ENCODE measurements at regions not wholly inside any gene's neighbourhood (a gene's known extent, or its start where the extent isn't known, plus 50 kb on each side); places are given as distances from the start of the nearest gene placed in this dataset.
A peak's percentile ranks its signal among the peaks of the same experiment; 100 is the strongest.

- TF ChIP-seq, protein P1, sequence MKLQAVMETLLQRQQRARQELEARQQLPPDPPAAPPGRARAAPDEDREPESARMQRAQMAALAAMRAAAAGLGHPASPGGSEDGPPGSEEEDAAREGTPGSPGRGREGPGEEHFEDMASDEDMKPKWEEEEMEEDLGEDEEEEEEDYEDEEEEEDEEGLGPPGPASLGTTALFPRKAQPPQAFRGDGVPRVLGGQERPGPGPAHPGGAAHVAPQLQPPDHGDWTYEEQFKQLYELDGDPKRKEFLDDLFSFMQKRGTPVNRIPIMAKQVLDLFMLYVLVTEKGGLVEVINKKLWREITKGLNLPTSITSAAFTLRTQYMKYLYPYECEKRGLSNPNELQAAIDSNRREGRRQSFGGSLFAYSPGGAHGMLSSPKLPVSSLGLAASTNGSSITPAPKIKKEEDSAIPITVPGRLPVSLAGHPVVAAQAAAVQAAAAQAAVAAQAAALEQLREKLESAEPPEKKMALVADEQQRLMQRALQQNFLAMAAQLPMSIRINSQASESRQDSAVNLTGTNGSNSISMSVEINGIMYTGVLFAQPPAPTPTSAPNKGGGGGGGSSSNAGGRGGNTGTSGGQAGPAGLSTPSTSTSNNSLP (IDR thresholded peaks at IDR 0.05; ENCODE audit: low read depth, low read length) = no peak
- no peak for TF ChIP-seq GLI4 (CRISPR knock-in tag; IDR thresholded peaks at IDR 0.05; ENCODE audit: borderline replicate concordance)
- TF ChIP-seq, protein P2, sequence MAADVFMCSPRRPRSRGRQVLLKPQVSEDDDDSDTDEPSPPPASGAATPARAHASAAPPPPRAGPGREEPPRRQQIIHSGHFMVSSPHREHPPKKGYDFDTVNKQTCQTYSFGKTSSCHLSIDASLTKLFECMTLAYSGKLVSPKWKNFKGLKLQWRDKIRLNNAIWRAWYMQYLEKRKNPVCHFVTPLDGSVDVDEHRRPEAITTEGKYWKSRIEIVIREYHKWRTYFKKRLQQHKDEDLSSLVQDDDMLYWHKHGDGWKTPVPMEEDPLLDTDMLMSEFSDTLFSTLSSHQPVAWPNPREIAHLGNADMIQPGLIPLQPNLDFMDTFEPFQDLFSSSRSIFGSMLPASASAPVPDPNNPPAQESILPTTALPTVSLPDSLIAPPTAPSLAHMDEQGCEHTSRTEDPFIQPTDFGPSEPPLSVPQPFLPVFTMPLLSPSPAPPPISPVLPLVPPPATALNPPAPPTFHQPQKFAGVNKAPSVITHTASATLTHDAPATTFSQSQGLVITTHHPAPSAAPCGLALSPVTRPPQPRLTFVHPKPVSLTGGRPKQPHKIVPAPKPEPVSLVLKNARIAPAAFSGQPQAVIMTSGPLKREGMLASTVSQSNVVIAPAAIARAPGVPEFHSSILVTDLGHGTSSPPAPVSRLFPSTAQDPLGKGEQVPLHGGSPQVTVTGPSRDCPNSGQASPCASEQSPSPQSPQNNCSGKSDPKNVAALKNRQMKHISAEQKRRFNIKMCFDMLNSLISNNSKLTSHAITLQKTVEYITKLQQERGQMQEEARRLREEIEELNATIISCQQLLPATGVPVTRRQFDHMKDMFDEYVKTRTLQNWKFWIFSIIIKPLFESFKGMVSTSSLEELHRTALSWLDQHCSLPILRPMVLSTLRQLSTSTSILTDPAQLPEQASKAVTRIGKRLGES (CRISPR knock-in tag; IDR thresholded peaks at IDR 0.05; ENCODE audit: borderline replicate concordance) = 0 out of 2 replicates have a peak, but pooled peaks have one; percentile 40
- no peak for TF ChIP-seq HOXA5 (CRISPR knock-in tag; IDR thresholded peaks at IDR 0.05)
- no peak for TF ChIP-seq HMGXB4 (CRISPR knock-in tag; IDR thresholded peaks at IDR 0.05; ENCODE audit: borderline replicate concordance in 1 of 2, low read depth in 1 of 2)
- TF ChIP-seq ZFP1 (CRISPR knock-in tag; IDR thresholded peaks at IDR 0.05) = no peak
- no peak for TF ChIP-seq ARNTL (CRISPR knock-in tag; IDR thresholded peaks at IDR 0.05)
- TF ChIP-seq ZNF644 (CRISPR knock-in tag; IDR thresholded peaks at IDR 0.05; ENCODE audit: low read depth) = no peak
- TF ChIP-seq, protein P3, sequence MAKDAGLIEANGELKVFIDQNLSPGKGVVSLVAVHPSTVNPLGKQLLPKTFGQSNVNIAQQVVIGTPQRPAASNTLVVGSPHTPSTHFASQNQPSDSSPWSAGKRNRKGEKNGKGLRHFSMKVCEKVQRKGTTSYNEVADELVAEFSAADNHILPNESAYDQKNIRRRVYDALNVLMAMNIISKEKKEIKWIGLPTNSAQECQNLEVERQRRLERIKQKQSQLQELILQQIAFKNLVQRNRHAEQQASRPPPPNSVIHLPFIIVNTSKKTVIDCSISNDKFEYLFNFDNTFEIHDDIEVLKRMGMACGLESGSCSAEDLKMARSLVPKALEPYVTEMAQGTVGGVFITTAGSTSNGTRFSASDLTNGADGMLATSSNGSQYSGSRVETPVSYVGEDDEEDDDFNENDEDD (CRISPR knock-in tag; IDR thresholded peaks at IDR 0.05; ENCODE audit: borderline replicate concordance) = no peak
- no peak for TF ChIP-seq ZNF251 (CRISPR knock-in tag; IDR thresholded peaks at IDR 0.05)
- TF ChIP-seq ZNF614 (CRISPR knock-in tag; IDR thresholded peaks at IDR 0.05; ENCODE audit: borderline replicate concordance) = no peak
These were observed 259.6 kb upstream of the PPP2R2D start (continued) for GRCh38 chr10:131641231-131641630.
